HepG2 (cell line): ENCODE measurements at regions not wholly inside any gene's neighbourhood (a gene's known extent, or its start where the extent isn't known, plus 50 kb on each side); places are given as distances from the start of the nearest gene placed in this dataset.

Source experiments
- CTCF ChIP-seq: sonication (generic); formaldehyde crosslinking; IDR thresholded peaks from 2 replicates; pipeline ENCODE4 v1.5.0; 2020; ENCODE audit warnings: mild to moderate bottlenecking, missing genetic modification reagents, moderate library complexity
- JUNB ChIP-seq: sonication (generic); formaldehyde crosslinking; IDR thresholded peaks from 2 replicates; pipeline ENCODE4 v1.8.0; 2022; ENCODE audit warnings: missing genetic modification reagents, mild to moderate bottlenecking, borderline replicate concordance
- TARDBP ChIP-seq: sonication (generic); formaldehyde crosslinking; IDR thresholded peaks from 2 replicates; pipeline ENCODE4 v1.8.0; 2022; ENCODE audit warnings: mild to moderate bottlenecking, missing genetic modification reagents
- ZNF670 ChIP-seq: sonication (generic); formaldehyde crosslinking; IDR thresholded peaks from 2 replicates; pipeline ENCODE4 v1.8.0; 2022; ENCODE audit warnings: mild to moderate bottlenecking, missing genetic modification reagents, borderline replicate concordance

GRCh38 chr10:3901370-3901769, 116.4 kb upstream of the KLF6 start:
- TF ChIP-seq TARDBP (CRISPR knock-in tag) (no peak), CTCF (CRISPR knock-in tag) (no peak), ZNF670 (CRISPR knock-in tag) (no peak), JUNB (CRISPR knock-in tag) (no peak)
